HG03135 (cell line): ENCODE measurements at regions not wholly inside any gene's neighbourhood (a gene's known extent, or its start where the extent isn't known, plus 50 kb on each side); places are given as distances from the start of the nearest gene placed in this dataset.

ENCODE experiments used
- ATAC-seq: cut with Tn5 transposase; IDR thresholded peaks from one replicate; pipeline ENCODE4 v1.9.1; 2021; ENCODE audit warnings: mild to moderate bottlenecking, moderate library complexity; ENCODE audit not compliant: unreplicated experiment

- ATAC-seq: no peak
Measured at GRCh38 chr3:116767726-116768125, 58.1 kb downstream of the TUSC7 start.

DNA sequence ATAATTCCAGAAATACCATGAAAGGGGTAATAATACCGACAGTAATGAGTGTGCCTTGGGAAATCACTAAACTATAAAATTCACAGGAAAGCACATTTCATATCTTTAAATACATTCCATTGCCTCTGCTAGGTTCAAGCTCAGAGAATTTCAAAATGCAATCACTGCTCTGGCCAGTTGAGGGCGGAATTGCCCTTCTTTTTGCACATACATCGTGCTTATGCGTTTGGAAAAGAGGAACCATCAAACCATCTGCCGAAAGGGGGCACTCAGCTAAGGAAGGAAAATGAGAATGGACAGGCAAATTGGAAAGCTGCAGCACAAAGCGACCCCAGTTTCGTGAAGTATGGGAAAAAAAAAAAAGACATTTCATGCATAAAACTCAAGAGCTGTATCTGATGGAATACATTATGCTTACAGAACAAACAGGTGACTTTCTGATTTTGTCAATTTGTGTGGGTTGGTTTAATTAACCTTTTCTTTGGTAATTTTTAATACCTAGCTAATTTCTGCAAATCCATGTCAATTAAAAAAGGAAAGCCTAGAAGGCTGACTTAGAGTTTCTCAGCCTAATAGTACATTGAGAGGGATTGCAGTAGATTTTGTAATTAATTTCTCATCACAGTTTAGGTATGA is 61.4 kb downstream of the TUSC7 start:
- ATAC-seq: peak; percentile 97

DNA sequence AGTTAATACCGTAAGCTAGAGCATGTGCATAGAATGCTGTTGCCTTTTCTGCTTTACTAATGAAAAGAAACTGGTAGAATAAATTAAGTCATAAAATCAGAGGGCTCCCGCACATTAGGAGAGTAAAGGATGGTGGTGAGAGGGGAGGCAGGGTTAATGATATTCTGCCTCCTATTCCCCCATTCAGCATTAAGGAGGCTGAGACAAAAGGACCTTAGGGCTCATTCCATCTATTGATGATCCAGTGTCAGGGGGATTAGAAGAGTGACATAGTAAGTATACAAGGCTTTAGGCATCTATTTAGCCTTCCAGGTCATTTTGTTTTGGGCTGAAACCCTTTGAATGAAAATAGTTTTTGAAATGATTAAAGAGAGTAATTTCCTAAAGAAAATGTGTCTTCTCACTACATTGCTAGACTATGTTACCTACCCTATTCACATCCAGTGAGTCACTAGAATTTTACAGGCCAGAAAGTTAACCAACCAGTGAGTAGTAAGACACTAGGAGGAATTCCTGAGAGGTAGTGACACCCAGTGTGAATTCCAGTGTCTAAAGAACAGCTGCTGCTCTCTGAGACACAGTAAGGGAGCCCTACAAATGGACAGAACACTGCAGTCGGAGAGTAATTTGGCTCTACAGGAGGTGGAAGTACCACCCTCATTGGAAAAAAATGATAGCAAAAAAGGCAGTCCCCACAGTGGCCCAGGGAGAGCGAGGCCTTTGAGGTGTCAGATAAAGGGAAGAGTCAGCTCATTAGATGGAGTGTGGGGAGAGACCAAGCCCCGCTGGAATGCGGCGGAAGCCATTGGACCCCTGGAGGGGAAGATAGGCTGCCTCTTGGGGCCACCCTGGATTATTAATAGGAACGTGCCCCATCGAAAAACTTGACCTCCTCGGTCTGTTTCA is 67.6 kb downstream of the TUSC7 start:
- ATAC-seq: no peak

GRCh38 chr3:116785226-116785625 is 75.6 kb downstream of the TUSC7 start:
- ATAC-seq: no peak

DNA sequence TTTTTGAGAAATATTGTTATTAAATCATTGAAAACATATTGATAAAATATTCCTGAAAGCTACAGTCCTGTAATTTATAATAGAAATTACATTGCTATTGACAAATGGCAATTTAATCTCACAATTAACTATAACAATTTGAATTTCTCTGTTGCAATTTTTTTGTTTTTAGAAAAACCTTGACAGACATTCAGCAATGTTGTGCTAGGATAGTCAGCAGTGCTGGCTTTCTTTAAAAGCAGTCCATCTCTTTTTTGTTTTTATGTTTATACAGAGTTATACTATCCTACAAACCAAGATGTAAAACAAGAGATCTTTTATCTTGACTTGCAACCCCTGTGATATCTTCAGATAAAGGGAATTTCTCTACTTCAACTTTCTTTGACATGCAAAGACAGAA is 93.1 kb downstream of the TUSC7 start:
- ATAC-seq: no peak

DNA sequence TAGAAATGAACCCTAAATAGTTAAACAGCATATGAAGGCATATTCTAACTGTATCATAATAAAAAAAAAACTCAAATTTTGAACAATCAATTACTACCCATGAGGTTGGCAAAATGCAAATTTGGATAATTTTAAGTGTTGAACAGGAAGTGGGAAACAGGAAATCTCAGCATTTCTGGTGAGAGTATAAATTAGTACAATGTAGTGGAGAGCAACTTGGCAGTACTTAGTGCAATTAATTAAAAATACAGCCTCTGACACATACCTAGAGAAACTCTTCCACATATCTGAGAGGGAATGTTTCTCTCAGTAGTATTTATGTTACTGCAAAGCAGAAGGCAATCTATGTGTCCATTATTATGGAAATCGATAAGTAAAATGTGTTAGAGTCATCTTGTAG is 96.8 kb downstream of the TUSC7 start:
- ATAC-seq: no peak

DNA sequence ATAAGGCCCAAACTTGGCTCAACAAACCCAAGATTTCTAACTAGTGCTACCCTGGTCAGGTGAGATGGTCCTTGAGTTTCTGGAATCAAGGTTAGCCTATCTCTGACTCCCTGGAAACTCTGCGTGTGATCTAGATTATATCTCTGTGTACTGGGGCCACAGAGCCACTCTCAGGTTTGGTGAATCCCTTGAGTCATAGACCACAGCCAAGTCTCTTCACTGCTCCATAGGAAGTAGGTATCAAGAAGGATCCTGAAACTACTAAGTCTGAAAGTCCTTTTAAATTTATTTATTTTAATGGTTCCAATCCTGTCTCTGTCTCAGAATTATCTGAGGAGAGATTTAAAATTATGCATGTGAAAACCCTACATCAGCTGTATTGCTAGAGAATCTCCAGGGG is 99.1 kb downstream of the TUSC7 start:
- ATAC-seq: no peak

DNA sequence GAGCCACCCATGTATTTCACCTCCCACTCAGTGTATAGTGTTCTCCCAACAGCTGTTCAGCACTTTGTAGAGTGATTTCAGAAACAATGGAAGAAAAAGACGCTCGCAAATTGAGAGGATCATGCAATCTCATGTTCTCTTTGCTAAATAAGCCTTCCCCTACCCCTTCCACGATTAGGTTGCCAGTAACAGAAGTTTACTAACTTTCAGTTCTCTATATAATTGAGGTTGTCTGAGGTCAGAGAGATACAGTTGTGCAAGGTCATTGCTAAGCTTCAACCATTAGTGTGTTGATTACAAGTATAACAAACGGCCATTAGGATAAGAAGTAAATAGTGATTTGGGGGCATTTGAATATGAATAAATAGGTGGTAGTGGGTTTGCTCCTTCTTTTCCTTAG is 99.6 kb downstream of the TUSC7 start:
- ATAC-seq: no peak

- no peak for ATAC-seq
Measured at GRCh38 chr3:116811754-116812153, 102.2 kb downstream of the TUSC7 start.

- ATAC-seq: no peak
Measured at GRCh38 chr3:116812949-116813348, 103.4 kb downstream of the TUSC7 start.

DNA sequence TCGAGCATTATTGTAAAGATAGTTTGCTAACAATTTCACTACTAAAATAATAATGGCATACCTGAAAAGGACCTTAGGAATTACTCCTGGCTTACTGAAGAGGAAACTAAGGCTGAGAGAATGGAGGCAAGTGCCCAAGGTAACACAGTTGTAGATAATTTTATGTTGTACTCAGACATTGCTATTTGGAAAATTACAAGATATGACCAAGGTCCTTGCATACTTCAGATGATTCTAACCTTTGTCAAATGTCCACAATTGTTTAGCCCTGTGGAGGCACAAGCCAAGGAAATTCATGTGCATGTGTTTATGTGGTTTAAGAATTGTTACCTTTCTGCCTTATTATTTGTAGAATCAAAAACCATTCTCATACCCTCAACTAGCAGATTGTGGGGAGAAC is 105.7 kb downstream of the TUSC7 start:
- no peak for ATAC-seq

DNA sequence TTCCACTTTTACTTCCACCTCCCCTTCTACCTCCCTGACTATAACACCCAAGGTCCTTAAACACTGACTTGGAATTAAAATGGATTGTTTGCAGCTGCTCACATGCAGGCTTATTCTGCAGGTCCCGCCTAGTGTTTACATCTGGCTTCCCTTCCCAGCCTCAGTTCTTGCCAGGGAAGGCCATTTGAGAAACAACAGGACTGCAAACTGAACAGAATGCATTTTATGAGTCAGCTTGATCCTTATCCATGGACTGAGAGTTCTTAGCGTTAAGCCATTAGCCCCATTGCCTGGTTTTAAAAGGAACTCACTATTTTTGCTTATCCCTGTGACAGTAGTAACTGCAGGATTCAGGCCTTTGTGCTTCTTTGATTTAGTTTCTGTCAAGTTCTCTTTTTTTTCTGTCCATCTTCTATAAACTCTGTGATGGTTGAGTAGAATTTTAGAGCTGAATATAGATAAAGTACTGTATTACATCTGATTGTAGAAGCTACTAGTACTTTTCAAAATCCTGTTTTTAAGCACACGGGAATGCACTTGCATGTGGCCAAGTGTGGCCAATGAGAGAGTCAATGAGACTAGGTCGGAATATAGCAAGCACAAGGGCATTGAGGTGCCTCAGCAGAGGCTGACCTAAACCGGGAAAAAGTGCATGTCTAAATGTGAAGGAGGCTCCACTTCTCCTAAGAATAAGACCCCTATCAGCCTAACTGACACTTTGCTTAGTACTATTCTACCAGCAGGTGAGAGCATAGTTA is 106.4 kb downstream of the TUSC7 start:
- no peak for ATAC-seq

DNA sequence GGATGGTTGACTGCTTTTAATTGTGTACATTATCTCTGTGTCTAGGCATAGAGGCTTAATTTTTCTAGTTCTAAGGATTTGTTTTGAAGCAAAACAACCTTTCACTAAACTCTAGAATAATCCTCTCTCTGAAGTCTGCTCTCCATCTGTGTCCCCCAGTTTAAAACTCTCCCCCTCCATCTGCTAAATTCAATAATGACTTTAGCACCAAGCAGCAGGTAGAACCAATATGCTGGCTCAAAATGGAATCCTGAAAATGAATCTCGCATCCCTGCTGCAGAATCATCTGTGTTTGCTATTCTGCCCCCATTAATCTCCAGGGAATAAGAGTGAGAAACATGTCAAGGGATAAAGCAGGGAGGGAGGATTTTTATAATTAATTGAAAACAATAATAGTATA is 111.8 kb downstream of the TUSC7 start:
- ATAC-seq: no peak

DNA sequence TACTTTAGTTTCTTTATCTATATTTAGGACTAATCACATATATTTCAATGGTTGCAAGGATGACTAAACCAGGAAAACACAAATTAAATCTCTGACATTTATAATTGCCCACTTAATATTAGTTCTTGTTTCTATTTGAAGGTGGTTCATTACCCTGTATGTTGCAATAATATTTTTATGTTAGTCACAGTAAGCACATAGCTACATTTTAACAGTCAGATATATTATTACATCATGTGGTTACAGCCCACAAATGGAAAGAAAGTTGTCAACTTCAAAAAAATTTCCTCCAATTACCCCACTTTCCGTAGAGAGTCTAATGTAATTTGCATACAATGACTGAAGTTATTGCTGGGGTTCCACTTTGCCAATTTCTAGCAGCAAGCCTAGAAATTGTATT is 114.6 kb downstream of the TUSC7 start:
- no peak for ATAC-seq

- ATAC-seq: no peak
Measured at GRCh38 chr3:116833202-116833601, 123.6 kb downstream of the TUSC7 start.

DNA sequence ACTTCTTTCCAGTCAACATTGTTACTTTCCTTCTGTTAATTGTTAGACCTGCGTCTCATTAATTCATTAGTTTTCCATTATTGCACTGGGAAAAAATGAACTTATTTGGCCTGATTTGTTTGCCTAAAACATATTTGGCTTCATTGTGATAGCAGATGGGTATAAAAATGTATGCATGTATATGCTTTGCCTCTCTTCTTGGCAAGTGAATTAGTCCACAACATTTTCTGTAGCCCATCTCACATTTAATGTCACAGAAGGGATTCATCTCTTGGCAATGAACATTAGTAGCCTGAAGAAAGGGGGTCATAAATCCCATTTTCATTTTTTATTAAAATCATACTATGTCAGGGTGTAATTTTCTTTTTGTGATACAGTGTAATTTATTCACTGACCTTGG is 125.2 kb downstream of the TUSC7 start:
- no peak for ATAC-seq

DNA sequence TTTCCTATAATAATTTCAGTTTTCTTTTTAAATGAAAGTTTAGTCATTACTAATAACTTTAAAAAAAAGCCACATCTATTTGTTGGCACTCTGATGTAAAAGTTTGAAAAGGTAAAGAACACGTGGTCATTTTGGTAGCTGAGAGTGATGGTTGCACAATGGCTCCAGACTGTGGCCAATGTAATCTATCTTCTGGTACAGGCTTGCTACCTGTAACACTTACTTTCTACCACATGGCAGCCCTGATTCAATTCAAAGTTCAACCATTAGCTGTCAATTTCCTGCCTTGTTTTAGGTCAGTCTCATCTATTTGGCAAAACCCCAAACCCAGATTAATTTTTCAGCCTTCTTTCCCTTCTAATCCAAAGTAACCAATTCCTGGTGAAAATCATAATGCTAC is 126.1 kb downstream of the TUSC7 start:
- ATAC-seq: no peak

DNA sequence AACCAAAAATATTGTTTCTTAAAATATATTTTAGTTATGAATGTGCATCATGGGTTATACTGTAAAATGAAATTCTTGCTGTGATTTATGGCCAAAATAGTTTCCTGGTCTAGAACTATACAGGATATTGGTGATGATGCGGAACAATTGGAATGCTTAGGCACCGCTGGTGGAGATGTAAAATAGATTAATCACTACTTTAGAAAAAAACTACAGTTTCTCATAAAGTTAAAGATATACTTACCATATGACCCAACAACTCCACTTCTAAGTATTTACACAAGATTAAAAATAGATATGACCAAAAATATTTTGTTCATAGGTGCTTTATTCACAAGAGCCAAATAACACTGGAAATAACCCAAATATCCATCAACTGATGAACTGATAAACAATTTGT is 126.7 kb downstream of the TUSC7 start:
- no peak for ATAC-seq

DNA sequence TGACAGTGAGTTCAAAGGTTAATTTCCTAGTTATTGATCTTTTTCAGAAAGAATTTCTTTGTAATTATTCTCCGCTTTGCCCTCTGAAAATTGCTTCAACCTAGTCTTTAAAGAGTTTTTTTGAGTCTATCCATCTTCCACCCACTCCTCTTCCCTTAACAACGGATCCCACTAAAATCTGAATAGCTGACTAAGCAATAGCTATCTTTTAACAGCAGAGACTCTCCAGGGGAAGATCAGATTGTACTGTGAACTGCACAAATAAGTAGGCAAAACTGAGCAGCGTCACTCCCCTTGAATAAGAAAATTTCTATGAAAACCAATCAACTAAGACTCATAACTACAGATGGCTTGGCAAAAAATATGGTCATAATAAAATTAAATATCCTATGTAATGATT is 127.9 kb downstream of the TUSC7 start:
- no peak for ATAC-seq

- ATAC-seq: no peak
Measured at GRCh38 chr3:116841003-116841735, 131.6 kb downstream of the TUSC7 start.
